Fibroblast of skin of right biceps (primary cell): ENCODE measurements at regions not wholly inside any gene's neighbourhood (a gene's known extent, or its start where the extent isn't known, plus 50 kb on each side); places are given as distances from the start of the nearest gene placed in this dataset.
"Not testable (repeated sequence)": the region's sequence is repeated elsewhere in the genome, so short reads cannot be mapped to it uniquely, and the experiment has no call there.

ENCODE experiments used
- DNase-seq: peaks from one replicate; pipeline ENCODE4 v3.0.0-alpha.2; 2013

GRCh38 chr6:71360556-71361335 is 72.1 kb downstream of the OGFRL1 start:
- DNase-seq = not testable (repeated sequence)

DNA sequence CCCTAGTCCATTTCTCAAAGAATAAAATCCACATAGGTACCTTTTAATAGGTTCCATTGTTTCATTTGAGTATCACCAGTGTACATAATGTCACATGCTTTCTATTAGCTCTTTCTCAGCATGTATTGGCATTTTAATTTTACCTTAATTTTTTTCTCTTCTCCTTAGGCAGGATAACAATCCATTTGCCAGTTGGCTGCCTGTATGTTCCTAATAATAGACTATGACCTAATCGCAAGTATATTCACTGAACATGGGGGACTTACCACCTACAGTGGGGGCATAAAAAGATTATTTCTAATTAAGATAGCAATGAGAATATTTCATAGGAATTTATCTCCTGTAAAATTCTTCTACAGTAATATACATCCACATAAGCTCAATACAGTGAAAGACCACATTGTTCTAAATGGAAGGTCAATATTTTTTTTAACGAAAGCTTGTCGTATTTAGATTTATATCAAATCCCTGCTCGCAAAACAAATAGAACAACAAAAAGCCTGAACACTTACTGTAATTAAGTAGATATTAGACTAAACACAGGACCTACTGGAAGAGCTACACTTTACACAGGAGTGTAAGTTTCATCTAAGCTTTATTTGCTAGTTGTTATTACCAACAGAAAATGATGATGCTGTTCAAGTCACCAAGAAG is 76.4 kb downstream of the OGFRL1 start:
- DNase-seq = peak; percentile 17

- DNase-seq = peak; percentile 4
Observed at GRCh38 chr6:71367756-71368155, 79.1 kb downstream of the OGFRL1 start.

DNA sequence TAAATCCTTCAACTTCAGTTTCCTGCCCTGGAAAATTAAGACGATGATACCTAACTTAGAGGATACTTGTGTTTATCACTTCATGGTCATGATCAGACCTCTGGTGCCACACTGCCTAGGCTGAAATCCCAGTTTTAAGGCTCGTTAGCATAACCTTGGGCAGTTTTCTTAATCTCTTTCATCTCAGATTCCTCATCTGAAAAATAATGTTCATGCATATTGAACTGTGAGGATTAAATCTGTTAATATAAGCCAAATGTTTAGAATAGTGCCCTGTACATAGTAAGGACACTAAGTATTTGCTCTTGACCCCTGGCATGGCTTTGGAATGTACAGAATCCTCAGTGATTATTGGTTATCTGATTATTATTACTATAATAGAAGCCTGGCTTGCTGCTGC is 79.7 kb downstream of the OGFRL1 start:
- DNase-seq = no peak

GRCh38 chr6:71371559-71371958 is 82.9 kb downstream of the OGFRL1 start:
- DNase-seq = no peak

DNA sequence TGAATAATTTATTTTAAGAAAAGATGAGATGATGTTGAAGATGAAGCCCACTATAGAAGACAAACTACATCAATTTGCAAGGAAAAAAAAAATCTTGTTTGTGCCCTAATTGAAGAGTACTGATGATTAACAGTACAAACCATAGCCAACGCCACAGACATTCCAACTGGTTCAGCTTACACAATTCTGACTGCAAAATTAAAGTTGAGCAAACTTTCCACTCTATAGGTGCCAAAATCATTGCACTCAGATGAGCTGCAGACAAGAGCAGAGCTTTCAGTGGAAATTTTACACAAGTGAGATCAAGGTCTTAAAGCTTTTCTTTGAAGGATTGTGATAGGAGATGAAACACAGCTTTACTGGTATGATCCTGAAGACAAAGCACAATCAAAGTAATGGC is 85.3 kb downstream of the OGFRL1 start:
- DNase-seq = no peak

DNA sequence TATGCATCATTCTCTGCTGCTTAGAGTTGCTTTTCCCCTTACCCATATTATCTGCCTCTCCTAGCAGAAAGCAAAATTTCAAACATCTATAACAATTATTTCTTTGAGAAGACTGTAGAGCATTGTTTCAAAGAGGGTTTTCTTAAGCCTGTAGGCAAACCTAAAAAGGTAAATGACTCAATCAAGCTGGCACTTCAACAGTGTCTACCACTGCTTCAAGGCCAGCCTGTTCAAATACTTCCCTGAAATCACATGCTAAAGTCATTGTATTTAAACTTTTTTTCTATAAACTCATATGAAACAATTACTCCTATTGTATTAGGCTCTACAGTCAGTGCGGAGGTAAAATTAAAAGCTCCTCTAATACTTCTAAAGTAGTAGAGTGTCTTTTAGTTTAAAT is 87.1 kb downstream of the OGFRL1 start:
- no peak for DNase-seq

- DNase-seq = no peak
Observed at GRCh38 chr6:71376830-71377229, 88.2 kb downstream of the OGFRL1 start.

DNA sequence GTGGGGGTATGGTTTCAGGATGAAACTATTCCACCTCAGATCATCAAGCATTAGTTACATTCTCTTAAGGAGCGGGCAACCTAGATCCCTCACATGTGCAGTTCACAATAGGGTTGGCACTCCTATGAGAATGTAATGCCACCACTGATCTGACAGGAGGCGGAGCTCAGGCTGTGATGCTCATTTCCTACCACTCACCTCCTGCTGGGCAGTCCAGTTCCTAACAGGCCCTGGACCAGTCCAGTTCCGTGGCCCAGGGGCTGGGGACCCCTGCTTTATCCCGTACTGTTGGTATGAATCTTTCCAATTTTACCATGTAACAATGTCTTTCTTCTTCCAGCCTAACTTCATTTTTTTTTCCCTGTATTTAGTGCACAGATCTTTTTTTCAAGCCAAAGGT is 94.9 kb downstream of the OGFRL1 start:
- no peak for DNase-seq

GRCh38 chr6:71383901-71384489 is 95.4 kb downstream of the OGFRL1 start:
- peak; percentile 56 for DNase-seq

GRCh38 chr6:71385111-71385822 is 96.7 kb downstream of the OGFRL1 start:
- DNase-seq = no peak

- peak; percentile 45 for DNase-seq
Observed at GRCh38 chr6:71386215-71386614, 97.6 kb downstream of the OGFRL1 start.

DNA sequence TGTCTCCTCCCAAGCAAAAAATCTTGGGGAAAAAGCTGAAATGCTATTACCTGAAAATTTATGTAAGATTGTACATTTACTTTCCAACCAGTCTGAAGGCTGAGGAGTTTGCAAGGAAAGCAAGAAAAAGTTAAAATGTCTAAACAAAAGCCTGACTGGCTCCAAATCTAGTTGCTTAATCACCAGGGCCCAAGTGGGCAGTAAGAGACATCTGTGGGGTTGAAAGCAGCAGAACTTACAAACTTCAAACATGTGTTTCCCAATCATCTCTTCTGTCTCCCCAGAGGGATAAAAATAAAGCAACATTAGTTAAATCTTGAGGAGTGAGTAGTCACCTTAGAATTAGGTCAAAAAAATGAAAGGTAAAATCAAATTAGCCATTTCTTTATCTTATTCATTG is 98.6 kb downstream of the OGFRL1 start:
- DNase-seq = no peak

- DNase-seq = no peak
Observed at GRCh38 chr6:71388068-71388744, 99.6 kb downstream of the OGFRL1 start.

- DNase-seq = no peak
Observed at GRCh38 chr6:71388856-71389527, 100.4 kb downstream of the OGFRL1 start.

GRCh38 chr6:71391126-71391525 is 102.5 kb downstream of the OGFRL1 start:
- DNase-seq = no peak

GRCh38 chr6:71392276-71392675 is 103.7 kb downstream of the OGFRL1 start:
- DNase-seq = no peak

GRCh38 chr6:71393471-71393870 is 104.9 kb downstream of the OGFRL1 start:
- peak; percentile 44 for DNase-seq

- peak; percentile 74 for DNase-seq
Observed at GRCh38 chr6:71393981-71394432, 105.4 kb downstream of the OGFRL1 start.

GRCh38 chr6:71394926-71395325 is 106.3 kb downstream of the OGFRL1 start:
- no peak for DNase-seq

GRCh38 chr6:71395731-71396409 is 107.3 kb downstream of the OGFRL1 start:
- no peak for DNase-seq

DNA sequence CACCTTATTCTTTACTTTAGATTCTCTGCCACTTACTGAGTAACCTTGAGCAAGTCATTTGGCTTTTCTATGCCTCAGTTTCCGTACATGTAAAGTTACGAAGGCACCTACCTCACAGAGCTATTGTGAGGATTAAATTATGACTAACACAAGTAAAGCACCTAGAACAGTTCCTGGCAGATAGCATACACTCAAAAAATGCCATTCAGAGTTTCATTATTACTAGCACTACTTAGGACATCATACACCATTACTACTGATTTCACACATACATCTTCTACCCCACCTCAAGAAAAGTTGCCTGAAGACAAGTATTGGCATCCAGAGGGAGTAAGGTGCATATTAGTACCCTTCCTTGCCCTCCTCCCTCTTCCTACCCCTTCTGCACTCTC is 107.8 kb downstream of the OGFRL1 start:
- DNase-seq = no peak
